HepG2 (cell line): ENCODE measurements at regions not wholly inside any gene's neighbourhood (a gene's known extent, or its start where the extent isn't known, plus 50 kb on each side); places are given as distances from the start of the nearest gene placed in this dataset.

Source experiments
- ATAC-seq: fragments of 200-7000 bp; cut with Tn5 transposase; 3 replicates; pipeline ENCODE4 v1.9.1; 2020; ENCODE audit warnings: mild to moderate bottlenecking, moderate library complexity
- BruUV-seq: library from RNA; stranded (reverse); fragments of 400-500 nt; replicated peaks from 2 replicates; lab custom pipeline; 2021; lab: Mats Ljungman, UMichigan
- CTCF ChIA-PET: fragments of 300-600 bp; formaldehyde crosslinking; extraction: SDS; loops from one replicate; lab custom pipeline; 2021; ENCODE audit warnings: low total read pairs, inconsistent platforms, low intra/inter-chr PET ratio; lab: Yijun Ruan, JAX
- POLR2A ChIA-PET: fragments of 350-600 bp; sonication (Branson Sonifier 250); formaldehyde crosslinking; loops from one replicate; lab custom pipeline; 2020; ENCODE audit warnings: antibody characterized with exemption, inconsistent platforms; lab: Yijun Ruan, JAX
- DNase-seq: peaks from one replicate; pipeline ENCODE4 v3.0.0-alpha.2; 2015; ENCODE audit warnings: low spot score
- FAIRE-seq: peaks from 3 replicates; lab custom pipeline; 2011; peaks lifted over from hg19 to GRCh38; lab: Jason Lieb, UNC
- H2AFZ ChIP-seq: one replicate; pipeline ENCODE4 v1.6.1; 2011; ENCODE audit warnings: low read length, inconsistent platforms
- H3K27ac ChIP-seq: fragments of 300-600 bp; 3 replicates; pipeline ENCODE4 v1.8.0; 2011; ENCODE audit warnings: mixed run types, mild to moderate bottlenecking, mixed read lengths, low read length, inconsistent platforms; ENCODE audit not compliant: insufficient read depth; ENCODE audit errors: extremely low read length
- H3K27me3 ChIP-seq, 2 experiments: fragments of 200-600 bp in 1 of 2; 2 replicates in 1 of 2; 3 replicates in 1 of 2; pipeline versions ENCODE4 v1.6.0 to v1.8.0; 2011; ENCODE audit warnings: low read length in 2 of 2, mild to moderate bottlenecking in 2 of 2, moderate library complexity in 2 of 2, inconsistent platforms in 1 of 2; ENCODE audit not compliant: insufficient read depth in 2 of 2, control insufficient read depth in 1 of 2
- H3K36me3 ChIP-seq, 2 experiments: fragments of 200-600 bp in 1 of 2; replicated peaks in 1 of 2; 2 replicates in 1 of 2; 3 replicates in 1 of 2; pipeline versions ENCODE4 v1.5.1 to v1.8.0; 2011; ENCODE audit warnings: low read length in 2 of 2, inconsistent platforms in 1 of 2; ENCODE audit not compliant: insufficient read depth in 2 of 2, control insufficient read depth in 1 of 2
- H3K4me1 ChIP-seq: 2 replicates; pipeline ENCODE4 v1.5.1; 2012; ENCODE audit warnings: low read length, inconsistent platforms; ENCODE audit not compliant: insufficient read depth
- H3K4me2 ChIP-seq: 2 replicates; pipeline ENCODE4 v1.6.0; 2011; ENCODE audit warnings: low read depth, low read length, inconsistent platforms
- H3K4me3 ChIP-seq, 3 experiments: fragments of 200-600 bp in 1 of 3; sonication (generic), shearing (Covaris generic) in 1 of 3; replicated peaks in 1 of 3; 2 replicates each; pipeline ENCODE4 v1.5.1; 2011 to 2016; ENCODE audit warnings: low read length in 3 of 3, inconsistent platforms in 2 of 3, low read depth in 2 of 3, mild to moderate bottlenecking in 2 of 3, control low read depth in 1 of 3, mixed read lengths in 1 of 3; ENCODE audit not compliant: insufficient read depth in 1 of 3
- H3K79me2 ChIP-seq: one replicate; pipeline ENCODE4 v1.6.1; 2011; ENCODE audit warnings: low read length, inconsistent platforms; ENCODE audit not compliant: insufficient read depth
- H3K9ac ChIP-seq: 2 replicates; pipeline ENCODE4 v1.6.0; 2011; ENCODE audit warnings: mild to moderate bottlenecking, low read depth, low read length, inconsistent platforms; ENCODE audit not compliant: insufficient read depth
- H3K9me3 ChIP-seq: 2 replicates; pipeline ENCODE4 v1.5.1; 2012; ENCODE audit warnings: mild to moderate bottlenecking, low read length
- H4K20me1 ChIP-seq: 2 replicates; pipeline ENCODE4 v1.6.0; 2011; ENCODE audit warnings: inconsistent platforms, mild to moderate bottlenecking, low read length, moderate library complexity; ENCODE audit not compliant: insufficient read depth
- FOXC1 ChIP-seq: sonication (generic); formaldehyde crosslinking; IDR thresholded peaks from 2 replicates; pipeline ENCODE4 v1.8.0; 2022; ENCODE audit warnings: mild to moderate bottlenecking, missing genetic modification reagents, borderline replicate concordance
- HNF4A ChIP-seq: sonication (generic); formaldehyde crosslinking; IDR thresholded peaks from 2 replicates; pipeline ENCODE4 v1.4.0; 2020; ENCODE audit warnings: missing genetic modification reagents
- KAT8 ChIP-seq: IDR thresholded peaks from 2 replicates; pipeline ENCODE4 v1.6.1; 2016; ENCODE audit warnings: missing genetic modification reagents, missing compliant biosample characterization
- MIER2 ChIP-seq: IDR thresholded peaks from 2 replicates; pipeline ENCODE4 v1.6.1; 2016; ENCODE audit warnings: missing biosample characterization, missing genetic modification reagents
- NCOA2 ChIP-seq: sonication (generic); formaldehyde crosslinking; IDR thresholded peaks from 2 replicates; pipeline ENCODE4 v1.8.0; 2022; ENCODE audit warnings: inconsistent platforms
- POLR2G ChIP-seq: fragments of 200-400 bp; formaldehyde crosslinking; IDR thresholded peaks from 2 replicates; pipeline ENCODE4 v1.6.1; 2018; ENCODE audit warnings: mild to moderate bottlenecking, low read depth, low read length, moderate library complexity
- RCOR2 ChIP-seq: IDR thresholded peaks from 2 replicates; pipeline ENCODE4 v1.6.1; 2016; ENCODE audit warnings: missing biosample characterization, missing genetic modification reagents
- SMARCE1 ChIP-seq: fragments of 450-650 bp; IDR thresholded peaks from 2 replicates; pipeline ENCODE4 v1.6.1; 2017; ENCODE audit warnings: borderline replicate concordance
- ZNF343 ChIP-seq: sonication (generic); formaldehyde crosslinking; IDR thresholded peaks from 2 replicates; pipeline ENCODE4 v1.4.0; 2020; ENCODE audit warnings: mild to moderate bottlenecking, missing genetic modification reagents
- ZNF484 ChIP-seq: sonication (generic); formaldehyde crosslinking; IDR thresholded peaks from 2 replicates; pipeline ENCODE4 v1.5.1; 2020; ENCODE audit warnings: mild to moderate bottlenecking, low read depth, missing genetic modification reagents, borderline replicate concordance
- ZNF619 ChIP-seq: sonication (generic); formaldehyde crosslinking; IDR thresholded peaks from 2 replicates; pipeline ENCODE4 v1.4.0; 2020; ENCODE audit warnings: mild to moderate bottlenecking, missing genetic modification reagents
- ZNF678 ChIP-seq: sonication (generic); formaldehyde crosslinking; IDR thresholded peaks from 2 replicates; pipeline ENCODE4 v1.4.0; 2020; ENCODE audit warnings: mild to moderate bottlenecking, missing genetic modification reagents
- ZNF878 ChIP-seq: sonication (generic); formaldehyde crosslinking; IDR thresholded peaks from 2 replicates; pipeline ENCODE4 v1.8.1; 2023; ENCODE audit warnings: mild to moderate bottlenecking, missing genetic modification reagents, moderate library complexity
- WGBS: methylation state at CpG from one replicate; pipeline ENCODE4 v1.1.6; 2017; ENCODE audit warnings: low lambda C conversion rate; 5-methylcytosine and 5-hydroxymethylcytosine counted together
- in situ Hi-C: cut with HindIII; loops from 2 replicates; pipeline ENCODE4 v1.10.0; 2017; ENCODE audit warnings: low pct_unique_long_range_greater_than_20kb; ENCODE audit not compliant: extremely low pct_ligation_motif_present
- intact Hi-C: fragments of 100-400 bp; cut with micrococcal nuclease; formaldehyde crosslinking; loops from one replicate; pipeline ENCODE4 v1.10.0; 2022; ENCODE audit not compliant: unreplicated experiment
- TF ChIP-seq, protein P1 (sequence below): sonication (generic); formaldehyde crosslinking; conservative IDR thresholded peaks from 2 replicates; pipeline ENCODE4 v1.4.0; 2020; ENCODE audit warnings: mild to moderate bottlenecking, missing genetic modification reagents, moderate library complexity
- TF ChIP-seq, protein P2 (sequence below): sonication (generic); formaldehyde crosslinking; IDR thresholded peaks from 2 replicates; pipeline ENCODE4 v1.8.0; 2022; ENCODE audit warnings: missing genetic modification reagents, low read depth, mild to moderate bottlenecking, borderline replicate concordance
- TF ChIP-seq, protein P3 (sequence below): IDR thresholded peaks from 2 replicates; pipeline ENCODE4 v1.6.1; 2016; ENCODE audit warnings: mild to moderate bottlenecking

DNA sequence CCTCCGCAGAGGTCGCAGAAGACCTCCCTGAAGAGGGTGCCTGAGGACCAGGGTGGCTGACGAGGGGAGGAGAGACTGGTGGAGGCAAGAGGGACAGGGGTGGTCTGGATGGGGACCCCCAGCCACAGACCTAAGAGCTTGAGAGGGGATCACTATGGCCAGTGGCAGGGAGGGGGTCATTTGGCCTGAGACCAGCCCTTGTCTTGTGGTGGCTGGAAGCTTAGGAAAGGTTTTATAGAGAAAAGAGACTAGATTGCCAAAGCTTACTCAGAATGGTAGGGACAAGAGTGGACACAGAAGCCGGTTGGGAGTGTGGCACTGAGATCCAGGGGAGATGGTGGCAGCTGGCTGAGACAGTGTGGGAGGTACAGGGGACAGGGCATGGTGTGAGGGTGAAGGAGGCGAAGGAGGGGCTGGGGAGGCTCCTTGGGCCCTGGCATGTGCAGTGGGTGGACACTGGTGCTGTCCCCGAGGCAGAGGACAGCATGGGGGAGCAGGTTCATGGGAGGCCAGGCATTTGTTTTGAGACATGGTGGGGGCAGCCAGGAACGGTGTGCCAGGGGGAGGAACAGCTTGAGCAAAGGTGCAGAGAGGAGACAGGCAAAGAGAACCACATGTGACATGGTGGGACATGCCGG is 123.0 kb downstream of the C9orf50 start:
- CTCF ChIA-PET = no interaction called here
- in situ Hi-C loops = loop anchor here (10.0 kb wide), 1 partner anchor 117 kb away; no protein-coding TSS in a partner anchor
- Histone ChIP-seq H3K27ac (peak overlapping the region; percentile 37), H2AFZ (no peak overlapping the region), H3K9ac (peak overlapping the region; percentile 27; the same call in 1 of the 2 replicates), H3K4me1 (peaks cover 57% of the 10 kb centered on the region), H3K36me3 (peaks cover 2 to 4% of the 10 kb centered on the region in 2 experiments; a peak in 1 of 5 replicates), H4K20me1 (no peaks in the 10 kb centered on the region), H3K79me2 (peaks cover 5% of the 10 kb centered on the region), H3K9me3 (no peaks in the 10 kb centered on the region), H3K4me2 (peak overlapping the region; percentile 99; the same call in 1 of the 2 replicates), H3K27me3 (no peaks in the 10 kb centered on the region), H3K4me3 (peak overlapping the region in 1 of 3 experiments; percentile 79; a peak in 1 of 6 replicates)
- BruUV-seq = no TSS peak
- DNase-seq = no peak
- intact Hi-C loops = loop anchor here (2.0 to 5.0 kb wide), 2 partner anchors 59 to 71 kb away; no protein-coding TSS in a partner anchor
- FAIRE-seq = no peak
- ATAC-seq = no peak
- WGBS = 88% methylated on average over 8 of the region's 8 CpGs
- POLR2A ChIA-PET = interaction anchor here (1.0 to 7.0 kb wide), 13 partner anchors 9 to 417 kb away, joined by 3 to 134 read pairs (median 15); partner anchors contain the start of gene DOLPP1
- TF ChIP-seq HNF4A (CRISPR knock-in tag) = no peak
- TF ChIP-seq, protein P1, sequence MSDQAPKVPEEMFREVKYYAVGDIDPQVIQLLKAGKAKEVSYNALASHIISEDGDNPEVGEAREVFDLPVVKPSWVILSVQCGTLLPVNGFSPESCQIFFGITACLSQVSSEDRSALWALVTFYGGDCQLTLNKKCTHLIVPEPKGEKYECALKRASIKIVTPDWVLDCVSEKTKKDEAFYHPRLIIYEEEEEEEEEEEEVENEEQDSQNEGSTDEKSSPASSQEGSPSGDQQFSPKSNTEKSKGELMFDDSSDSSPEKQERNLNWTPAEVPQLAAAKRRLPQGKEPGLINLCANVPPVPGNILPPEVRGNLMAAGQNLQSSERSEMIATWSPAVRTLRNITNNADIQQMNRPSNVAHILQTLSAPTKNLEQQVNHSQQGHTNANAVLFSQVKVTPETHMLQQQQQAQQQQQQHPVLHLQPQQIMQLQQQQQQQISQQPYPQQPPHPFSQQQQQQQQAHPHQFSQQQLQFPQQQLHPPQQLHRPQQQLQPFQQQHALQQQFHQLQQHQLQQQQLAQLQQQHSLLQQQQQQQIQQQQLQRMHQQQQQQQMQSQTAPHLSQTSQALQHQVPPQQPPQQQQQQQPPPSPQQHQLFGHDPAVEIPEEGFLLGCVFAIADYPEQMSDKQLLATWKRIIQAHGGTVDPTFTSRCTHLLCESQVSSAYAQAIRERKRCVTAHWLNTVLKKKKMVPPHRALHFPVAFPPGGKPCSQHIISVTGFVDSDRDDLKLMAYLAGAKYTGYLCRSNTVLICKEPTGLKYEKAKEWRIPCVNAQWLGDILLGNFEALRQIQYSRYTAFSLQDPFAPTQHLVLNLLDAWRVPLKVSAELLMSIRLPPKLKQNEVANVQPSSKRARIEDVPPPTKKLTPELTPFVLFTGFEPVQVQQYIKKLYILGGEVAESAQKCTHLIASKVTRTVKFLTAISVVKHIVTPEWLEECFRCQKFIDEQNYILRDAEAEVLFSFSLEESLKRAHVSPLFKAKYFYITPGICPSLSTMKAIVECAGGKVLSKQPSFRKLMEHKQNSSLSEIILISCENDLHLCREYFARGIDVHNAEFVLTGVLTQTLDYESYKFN (CRISPR knock-in tag) = no peak
- no peak for TF ChIP-seq SMARCE1
- TF ChIP-seq ZNF678 = no peak
- TF ChIP-seq ZNF878 (CRISPR knock-in tag) = no peak
- no peak for TF ChIP-seq ZNF619 (CRISPR knock-in tag)
- peak; percentile 19; the same call in 1 of the 2 replicates for TF ChIP-seq POLR2G
- TF ChIP-seq, protein P2, sequence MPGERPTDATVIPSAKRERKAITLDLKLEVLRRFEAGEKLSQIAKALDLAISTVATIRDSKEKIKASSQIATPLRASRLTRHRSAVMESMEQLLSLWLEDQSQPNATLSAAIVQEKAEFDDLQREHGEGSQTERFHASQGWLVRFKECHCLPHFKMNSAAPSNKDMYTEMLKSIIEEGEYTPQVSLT (CRISPR knock-in tag) = no peak
- no peak for TF ChIP-seq NCOA2
- no peak for TF ChIP-seq MIER2 (CRISPR knock-in tag)
- TF ChIP-seq FOXC1 = 0 out of 2 replicates have a peak, but pooled peaks have one; percentile 21
- TF ChIP-seq ZNF343 (CRISPR knock-in tag) = 0 out of 2 replicates have a peak, but pooled peaks have one; percentile 26
- TF ChIP-seq ZNF484 (CRISPR knock-in tag) = no peak
- no peak for TF ChIP-seq KAT8 (CRISPR knock-in tag)
- TF ChIP-seq, protein P3, sequence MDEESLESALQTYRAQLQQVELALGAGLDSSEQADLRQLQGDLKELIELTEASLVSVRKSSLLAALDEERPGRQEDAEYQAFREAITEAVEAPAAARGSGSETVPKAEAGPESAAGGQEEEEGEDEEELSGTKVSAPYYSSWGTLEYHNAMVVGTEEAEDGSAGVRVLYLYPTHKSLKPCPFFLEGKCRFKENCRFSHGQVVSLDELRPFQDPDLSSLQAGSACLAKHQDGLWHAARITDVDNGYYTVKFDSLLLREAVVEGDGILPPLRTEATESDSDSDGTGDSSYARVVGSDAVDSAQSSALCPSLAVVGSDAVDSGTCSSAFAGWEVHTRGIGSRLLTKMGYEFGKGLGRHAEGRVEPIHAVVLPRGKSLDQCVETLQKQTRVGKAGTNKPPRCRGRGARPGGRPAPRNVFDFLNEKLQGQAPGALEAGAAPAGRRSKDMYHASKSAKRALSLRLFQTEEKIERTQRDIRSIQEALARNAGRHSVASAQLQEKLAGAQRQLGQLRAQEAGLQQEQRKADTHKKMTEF (CRISPR knock-in tag) = no peak
- TF ChIP-seq RCOR2 = no peak
